ENCODE measurements at regions not wholly inside any gene's neighbourhood (a gene's known extent, or its start where the extent isn't known, plus 50 kb on each side); places are given as distances from the start of the nearest gene placed in this dataset.

DNA sequence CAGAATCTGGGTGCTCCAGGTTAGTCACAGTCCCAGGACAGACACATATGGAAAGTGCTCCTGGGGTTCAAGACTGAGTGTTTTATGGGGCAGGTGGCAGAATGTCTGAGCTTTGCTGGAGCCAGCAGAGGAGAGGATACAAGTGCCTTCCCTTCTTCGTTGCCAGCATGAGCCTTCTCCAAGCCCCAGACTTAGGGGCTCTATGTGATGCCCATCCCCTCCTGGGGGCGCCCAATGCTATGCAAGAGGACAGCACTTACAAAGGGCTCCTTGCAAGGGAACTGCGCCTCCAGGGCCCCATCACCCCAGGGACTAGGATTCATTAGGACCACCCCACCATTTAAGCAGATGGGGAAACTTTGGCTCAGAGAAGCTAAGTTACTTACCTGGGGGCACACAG lies 581.9 kb downstream of the BUD13 start:
- H4K20me1 ChIP-seq (ENCODE audit: insufficient read depth, low read length): no peaks in the 10 kb centered on the region
- intact Hi-C loops (cut with micrococcal nuclease): no loop called here
- no peak overlapping the region for H3K27ac ChIP-seq (ENCODE audit: low read depth in 1 of 2, low read length in 2 of 2)
- peaks cover 28 to 38% (median 33%) of the 10 kb centered on the region in 3 donors for H3K27me3 Mint-ChIP-seq (ENCODE audit: low read depth in 3 of 3)
- H3K4me3 ChIP-seq (replicated peaks in 1 of 3; ENCODE audit: low read depth in 2 of 3, low read length in 3 of 3): no peak overlapping the region
- H3K9me3 ChIP-seq (replicated peaks in 1 of 2; ENCODE audit: control insufficient read depth in 1 of 2, insufficient read depth in 1 of 2, low read length in 2 of 2): no peaks in the 10 kb centered on the region
- no peak for DNase-seq
- H3K9me3 Mint-ChIP-seq: peaks cover 0 to 7% (median 0%) of the 10 kb centered on the region in 7 donors
- H3K4me1 Mint-ChIP-seq: no peaks in the 10 kb centered on the region
- WGBS (ENCODE audit: insufficient coverage): 100% methylated on average over 1 of the region's 3 CpGs
- H3K27me3 ChIP-seq (ENCODE audit: control insufficient read depth in 2 of 2, insufficient read depth in 2 of 2, low read length in 2 of 2): peaks cover 22 to 30% of the 10 kb centered on the region in 2 donors
- H3K4me2 ChIP-seq (replicated peaks; ENCODE audit: extremely low read depth, low read length, poor library complexity, severe bottlenecking): no peak overlapping the region
- no peak overlapping the region for H2AFZ ChIP-seq (ENCODE audit: insufficient read depth, low read depth, low read length, poor library complexity, severe bottlenecking)
- no peaks in the 10 kb centered on the region for H3K36me3 ChIP-seq (replicated peaks in 1 of 2; ENCODE audit: control insufficient read depth in 1 of 2, insufficient read depth in 2 of 2, low read length in 2 of 2)
- H3K36me3 Mint-ChIP-seq: no peaks in the 10 kb centered on the region
- no peaks in the 10 kb centered on the region for H3K79me2 ChIP-seq (ENCODE audit: insufficient read depth, low read length)
- H3K27ac Mint-ChIP-seq: no peak overlapping the region
- no peaks in the 10 kb centered on the region for H3K4me1 ChIP-seq (ENCODE audit: control insufficient read depth in 1 of 2, insufficient read depth in 2 of 2, low read length in 2 of 2)
- H3K4me3 Mint-ChIP-seq: no peak overlapping the region
- TF ChIP-seq, protein P1, sequence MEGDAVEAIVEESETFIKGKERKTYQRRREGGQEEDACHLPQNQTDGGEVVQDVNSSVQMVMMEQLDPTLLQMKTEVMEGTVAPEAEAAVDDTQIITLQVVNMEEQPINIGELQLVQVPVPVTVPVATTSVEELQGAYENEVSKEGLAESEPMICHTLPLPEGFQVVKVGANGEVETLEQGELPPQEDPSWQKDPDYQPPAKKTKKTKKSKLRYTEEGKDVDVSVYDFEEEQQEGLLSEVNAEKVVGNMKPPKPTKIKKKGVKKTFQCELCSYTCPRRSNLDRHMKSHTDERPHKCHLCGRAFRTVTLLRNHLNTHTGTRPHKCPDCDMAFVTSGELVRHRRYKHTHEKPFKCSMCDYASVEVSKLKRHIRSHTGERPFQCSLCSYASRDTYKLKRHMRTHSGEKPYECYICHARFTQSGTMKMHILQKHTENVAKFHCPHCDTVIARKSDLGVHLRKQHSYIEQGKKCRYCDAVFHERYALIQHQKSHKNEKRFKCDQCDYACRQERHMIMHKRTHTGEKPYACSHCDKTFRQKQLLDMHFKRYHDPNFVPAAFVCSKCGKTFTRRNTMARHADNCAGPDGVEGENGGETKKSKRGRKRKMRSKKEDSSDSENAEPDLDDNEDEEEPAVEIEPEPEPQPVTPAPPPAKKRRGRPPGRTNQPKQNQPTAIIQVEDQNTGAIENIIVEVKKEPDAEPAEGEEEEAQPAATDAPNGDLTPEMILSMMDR (IDR thresholded peaks at IDR 0.05): no peak
- H3K9ac ChIP-seq (ENCODE audit: insufficient read depth, low read length, poor library complexity, severe bottlenecking): no peak overlapping the region

DNA sequence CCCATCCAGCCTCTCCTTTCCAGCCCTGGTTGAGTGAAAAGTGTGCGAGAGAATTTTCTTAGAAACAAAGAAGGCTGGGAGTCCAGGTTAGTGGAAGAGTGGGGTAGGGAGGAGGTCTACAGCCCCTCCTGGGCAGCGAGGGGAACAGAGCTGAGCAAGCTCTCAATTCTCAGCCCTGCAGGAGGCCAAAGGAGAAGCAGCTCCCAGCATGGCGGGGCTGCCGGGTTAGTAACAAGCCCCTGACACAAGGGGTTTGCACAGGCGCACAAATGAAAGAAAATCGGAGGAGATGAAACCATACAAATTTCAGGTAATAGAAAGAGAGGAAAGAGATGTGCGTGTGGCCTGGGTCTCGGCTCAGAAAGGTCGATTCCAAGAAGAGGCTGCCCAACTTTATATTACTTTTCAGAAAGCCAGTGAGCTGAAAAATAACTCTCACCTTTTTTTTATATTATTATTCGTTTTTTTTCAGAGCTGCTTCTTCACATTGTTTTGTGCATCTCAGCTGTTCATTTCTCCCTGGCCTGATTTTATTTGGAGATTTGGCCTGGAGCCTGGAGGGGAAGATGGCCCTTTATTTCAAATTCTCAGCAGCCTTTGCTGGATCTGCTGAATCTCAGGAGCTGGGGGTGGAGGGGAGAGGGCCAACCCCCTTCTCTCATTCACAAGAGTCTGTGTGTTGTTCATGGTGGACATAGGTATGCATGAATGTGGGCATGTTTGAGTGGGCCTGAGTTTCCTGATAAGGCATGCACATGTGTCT lies 583.2 kb downstream of the BUD13 start:
- Mint-ChIP-seq H3K36me3 (no peaks in the 10 kb centered on the region), H3K9me3 (peaks cover 0 to 7% (median 0%) of the 10 kb centered on the region in 7 donors), H3K4me3 (no peak overlapping the region), H3K27ac (peak overlapping the region in 1 of 7 donors; percentile 2), H3K27me3 (ENCODE audit: low read depth in 3 of 3) (peaks cover 23 to 30% (median 25%) of the 10 kb centered on the region in 3 donors), H3K4me1 (no peaks in the 10 kb centered on the region)
- Histone ChIP-seq H3K9me3 (replicated peaks in 1 of 2; ENCODE audit: control insufficient read depth in 1 of 2, insufficient read depth in 1 of 2, low read length in 2 of 2) (no peaks in the 10 kb centered on the region), H3K4me1 (ENCODE audit: control insufficient read depth in 1 of 2, insufficient read depth in 2 of 2, low read length in 2 of 2) (no peaks in the 10 kb centered on the region), H4K20me1 (ENCODE audit: insufficient read depth, low read length) (no peaks in the 10 kb centered on the region), H3K27ac (ENCODE audit: low read depth in 1 of 2, low read length in 2 of 2) (no peak overlapping the region), H3K4me2 (replicated peaks; ENCODE audit: extremely low read depth, low read length, poor library complexity, severe bottlenecking) (no peak overlapping the region), H3K36me3 (replicated peaks in 1 of 2; ENCODE audit: control insufficient read depth in 1 of 2, insufficient read depth in 2 of 2, low read length in 2 of 2) (no peaks in the 10 kb centered on the region), H3K27me3 (ENCODE audit: control insufficient read depth in 2 of 2, insufficient read depth in 2 of 2, low read length in 2 of 2) (peaks cover 21 to 27% of the 10 kb centered on the region in 2 donors), H3K4me3 (replicated peaks in 1 of 3; ENCODE audit: low read depth in 2 of 3, low read length in 3 of 3) (no peak overlapping the region), H3K79me2 (ENCODE audit: insufficient read depth, low read length) (no peaks in the 10 kb centered on the region), H3K9ac (ENCODE audit: insufficient read depth, low read length, poor library complexity, severe bottlenecking) (no peak overlapping the region), H2AFZ (ENCODE audit: insufficient read depth, low read depth, low read length, poor library complexity, severe bottlenecking) (no peak overlapping the region)
- intact Hi-C loops (cut with micrococcal nuclease): no loop called here
- no peak for DNase-seq
- WGBS (ENCODE audit: insufficient coverage): 43% methylated on average over 1 of the region's 10 CpGs
- TF ChIP-seq, protein P1 (IDR thresholded peaks at IDR 0.05): no peak

Data from CD14-positive monocyte (primary cell).